T-helper 2 cell (primary cell): ENCODE measurements at regions not wholly inside any gene's neighbourhood (a gene's known extent, or its start where the extent isn't known, plus 50 kb on each side); places are given as distances from the start of the nearest gene placed in this dataset.

Source experiments
- DNase-seq, 5 experiments: peaks; one replicate each; pipeline versions ENCODE4 v3.0.0 to v3.0.0-alpha.2; 2012 to 2022

- no peak for DNase-seq
Observed at GRCh38 chr3:189502256-189502655, 128.9 kb upstream of the TP63 start.

DNA sequence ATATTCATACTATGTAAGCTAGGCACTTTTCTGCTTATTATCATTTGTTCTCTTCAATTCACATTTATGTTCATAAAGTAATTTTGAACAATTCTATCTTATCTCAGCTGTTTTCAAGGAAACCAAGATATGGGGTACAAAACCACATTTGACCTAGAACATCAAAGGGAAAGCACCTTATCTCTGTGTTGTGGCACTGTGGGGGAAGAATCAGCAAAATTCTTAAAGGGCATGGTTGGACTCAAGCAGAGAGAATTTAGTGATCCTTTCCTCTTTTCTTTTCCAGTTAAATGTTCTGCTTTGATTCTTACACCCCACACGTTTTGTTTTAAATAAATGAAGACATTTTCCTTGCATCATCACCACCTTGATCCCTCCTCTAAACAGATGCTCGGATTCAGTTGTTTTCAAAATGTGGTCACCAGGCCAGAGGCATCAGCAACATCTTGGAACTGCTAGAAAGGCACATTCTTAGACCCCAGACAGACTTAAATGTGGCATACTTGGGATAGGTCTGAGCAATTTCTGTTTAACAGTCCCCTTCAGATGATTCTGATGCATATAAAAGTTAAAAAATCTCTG is 128.4 kb upstream of the TP63 start:
- DNase-seq: peak in 1 of 5 experiments; percentile 81

GRCh38 chr3:189507856-189508255 is 123.3 kb upstream of the TP63 start:
- DNase-seq: no peak

DNA sequence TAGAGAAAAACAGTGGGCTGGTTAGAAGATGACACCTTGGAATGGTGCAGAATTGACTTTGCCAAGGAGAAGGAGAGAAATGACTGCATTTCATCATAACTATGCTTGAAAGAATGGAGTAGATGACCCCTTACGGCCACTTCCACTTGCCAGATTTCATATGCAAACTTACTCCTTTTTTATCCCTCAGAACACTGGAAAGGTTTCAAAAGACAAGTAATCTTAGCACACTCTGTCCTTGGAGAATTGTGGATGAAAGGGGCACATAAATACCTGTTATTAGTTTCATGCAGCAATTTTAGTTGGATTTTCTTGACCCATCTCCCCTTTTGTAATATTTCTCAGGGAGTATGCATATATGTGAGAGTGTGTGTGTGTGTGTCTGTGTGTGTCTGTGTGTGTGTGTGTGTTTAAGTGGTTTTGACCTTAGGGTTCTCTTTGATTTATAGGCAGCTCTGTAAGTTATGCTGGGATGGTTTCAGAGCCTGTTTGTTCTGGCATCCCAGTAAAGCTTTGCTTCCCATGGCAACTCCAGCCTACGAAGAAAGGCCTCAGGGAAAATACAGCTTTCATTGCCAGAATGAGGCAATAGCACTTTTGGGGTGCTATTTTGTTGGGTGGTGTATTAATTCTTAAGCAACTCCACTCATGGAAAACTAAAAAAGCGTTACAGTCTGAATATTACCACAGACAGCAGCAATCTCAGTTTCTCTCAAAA is 122.2 kb upstream of the TP63 start:
- DNase-seq: no peak

GRCh38 chr3:189512039-189512438 is 119.2 kb upstream of the TP63 start:
- DNase-seq: peak in 1 of 5 experiments; percentile 15

DNA sequence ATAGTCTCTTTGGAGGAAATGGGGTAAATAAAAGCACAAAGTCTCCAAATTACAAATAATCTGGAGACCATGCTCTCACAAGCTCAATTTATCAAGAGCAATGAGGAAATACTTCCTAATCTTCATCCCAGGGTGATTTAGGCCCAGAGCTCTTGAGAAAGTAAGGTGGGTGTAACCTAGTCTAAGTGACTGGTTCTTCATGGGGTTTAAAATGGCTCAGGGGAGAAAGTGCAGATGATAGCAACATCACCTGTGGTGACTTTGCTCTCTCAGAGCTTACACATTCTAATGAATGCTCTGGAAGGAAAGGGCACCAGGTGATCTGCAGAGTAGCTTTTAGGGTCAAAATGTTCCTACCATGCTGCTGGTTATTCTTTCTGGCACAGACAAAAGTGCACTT is 118.4 kb upstream of the TP63 start:
- no peak for DNase-seq

DNA sequence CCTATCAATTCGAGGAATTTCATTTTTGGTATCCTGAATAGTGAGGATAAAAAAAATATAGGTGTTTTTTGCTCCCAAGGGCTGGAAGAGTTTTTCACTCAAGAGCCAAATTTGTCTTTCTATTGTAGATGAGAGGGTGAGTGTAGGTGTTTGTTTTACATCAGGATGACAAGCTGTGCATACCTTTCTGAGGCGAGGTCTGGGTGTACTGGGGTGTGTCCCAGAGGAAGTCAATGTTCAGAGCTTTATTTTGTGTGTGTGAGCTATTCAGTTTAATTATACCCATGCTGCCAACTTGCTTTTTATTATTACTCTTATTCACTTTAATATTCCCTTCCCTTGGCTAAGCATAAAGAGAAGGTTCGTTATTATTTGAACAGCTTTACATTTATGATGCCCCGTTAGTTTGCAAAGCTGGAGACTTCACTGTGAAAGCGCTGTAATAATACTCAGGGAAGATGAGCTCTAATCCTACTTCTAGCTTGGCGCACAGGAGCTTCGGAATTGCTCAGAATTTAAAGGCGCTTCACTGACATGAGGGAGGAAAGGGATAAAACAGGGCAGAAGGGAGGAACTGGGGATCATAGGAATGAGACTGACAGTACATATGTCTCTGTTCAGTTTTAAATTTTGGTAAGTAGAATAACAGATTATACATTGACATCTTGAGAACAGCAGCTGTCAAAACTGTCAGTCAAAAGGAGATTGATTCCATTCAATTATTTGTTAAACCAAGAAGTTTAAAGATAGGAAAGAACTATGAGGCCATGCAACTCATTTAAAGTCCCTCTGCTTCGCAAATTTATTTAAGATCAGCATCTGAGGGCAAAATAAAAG is 117.7 kb upstream of the TP63 start:
- no peak for DNase-seq

- no peak for DNase-seq
Observed at GRCh38 chr3:189516039-189516438, 115.2 kb upstream of the TP63 start.

DNA sequence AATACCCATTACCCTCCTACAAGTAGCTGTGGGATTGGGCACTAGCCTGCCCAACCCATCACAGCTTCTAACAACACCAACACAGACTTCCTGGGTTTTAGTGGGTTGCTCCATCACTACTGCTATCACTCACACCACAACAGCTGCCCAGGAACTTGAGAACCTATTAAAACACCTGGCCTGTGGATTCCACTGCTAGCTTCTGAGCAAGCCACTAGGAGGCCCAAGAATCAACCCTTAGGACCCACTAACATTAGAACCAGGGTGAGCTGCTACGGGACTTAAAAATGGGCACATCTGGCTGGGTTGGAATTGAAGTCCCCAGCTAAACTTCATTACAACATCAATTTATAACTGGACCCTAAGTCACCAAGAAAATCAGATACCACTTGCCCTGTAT is 113.2 kb upstream of the TP63 start:
- no peak for DNase-seq

GRCh38 chr3:189519458-189519857 is 111.7 kb upstream of the TP63 start:
- DNase-seq: no peak

GRCh38 chr3:189529468-189529867 is 101.7 kb upstream of the TP63 start:
- DNase-seq: peak in 1 of 5 experiments; percentile 50

DNA sequence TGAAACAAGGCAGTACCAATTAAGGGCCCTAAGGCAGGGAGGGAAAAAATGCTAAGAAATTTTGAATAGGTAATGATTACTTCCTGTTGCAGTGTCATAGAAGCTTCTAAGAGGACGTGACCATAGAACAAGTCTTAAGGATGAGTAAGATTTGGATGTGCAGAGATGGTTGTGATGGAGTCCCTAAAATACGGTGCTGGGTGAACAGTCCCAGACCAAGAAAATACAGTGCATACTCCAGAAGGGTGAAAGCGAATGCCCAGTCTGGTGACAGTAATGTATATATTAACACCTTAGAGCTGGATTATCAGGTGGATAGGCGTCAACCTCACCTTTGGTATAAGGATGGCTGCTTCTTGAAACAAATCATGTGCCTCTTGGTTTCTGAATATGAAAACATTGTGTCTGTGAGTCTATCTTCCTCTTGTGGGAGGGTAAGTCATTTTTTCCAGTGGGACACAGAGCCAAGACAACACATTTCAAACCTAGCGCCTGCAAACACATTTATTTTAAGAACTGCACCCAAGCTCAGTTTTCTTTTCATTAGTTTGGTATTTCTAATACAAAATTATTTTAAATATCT is 101.2 kb upstream of the TP63 start:
- peak in 1 of 5 experiments; percentile 33 for DNase-seq

GRCh38 chr3:189530822-189531221 is 100.4 kb upstream of the TP63 start:
- peak in 1 of 5 experiments; percentile 32 for DNase-seq

DNA sequence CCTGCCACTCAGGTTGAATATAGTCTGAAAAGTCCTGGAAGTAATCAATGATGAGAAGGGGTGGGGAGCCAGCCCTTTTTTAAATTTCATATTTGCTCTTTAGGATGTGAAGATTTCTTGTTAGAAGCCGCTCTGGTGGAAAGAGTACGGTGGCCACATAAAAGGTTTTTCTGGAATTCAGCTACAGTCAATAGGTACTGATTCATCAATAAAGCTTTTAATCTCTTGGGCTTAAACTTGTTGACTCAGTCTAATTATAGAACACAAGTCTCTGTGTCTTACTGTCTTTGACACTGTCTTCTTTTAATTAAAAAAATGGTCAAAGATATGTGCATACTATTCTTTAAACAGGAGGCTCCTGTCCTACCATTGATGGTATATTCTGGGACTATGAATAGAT is 99.9 kb upstream of the TP63 start:
- DNase-seq: no peak

DNA sequence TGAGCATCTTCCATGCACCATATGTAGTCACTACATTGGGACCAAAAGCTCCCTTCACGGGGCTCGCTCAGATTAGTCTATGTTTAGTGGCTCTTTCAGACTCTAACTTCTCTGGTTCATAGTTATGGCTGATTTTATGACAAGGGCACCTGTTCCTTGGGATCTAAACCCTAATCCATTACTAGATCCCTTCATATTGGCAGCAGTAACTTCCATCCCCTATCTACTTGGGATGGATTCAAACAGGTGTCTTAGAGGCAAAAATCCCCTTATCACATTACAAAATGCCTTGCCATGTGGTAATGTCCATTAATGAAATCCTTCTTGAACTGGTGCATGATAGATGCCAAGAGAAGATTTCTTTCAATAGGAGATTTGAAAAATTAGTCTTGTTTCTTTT is 96.7 kb upstream of the TP63 start:
- no peak for DNase-seq

DNA sequence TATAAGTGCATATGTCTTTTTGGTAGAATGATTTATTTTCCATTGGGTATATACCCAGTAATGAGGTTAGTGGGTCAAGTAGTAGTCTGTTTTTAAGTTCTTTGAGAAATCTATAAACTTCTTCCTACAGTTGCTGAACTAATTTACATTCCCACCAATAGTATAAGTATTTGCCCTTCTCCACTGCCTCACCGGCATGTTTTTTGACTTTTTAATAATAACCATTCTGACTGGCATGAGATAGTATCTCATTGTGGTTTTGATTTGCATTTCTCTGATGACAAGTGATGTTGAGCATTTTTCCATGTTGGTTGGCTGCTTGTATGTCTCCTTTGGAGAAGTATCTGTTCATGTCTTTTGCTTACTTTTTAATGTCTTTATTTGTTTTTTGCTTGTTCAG is 94.1 kb upstream of the TP63 start:
- DNase-seq: peak in 1 of 5 experiments; percentile 55

DNA sequence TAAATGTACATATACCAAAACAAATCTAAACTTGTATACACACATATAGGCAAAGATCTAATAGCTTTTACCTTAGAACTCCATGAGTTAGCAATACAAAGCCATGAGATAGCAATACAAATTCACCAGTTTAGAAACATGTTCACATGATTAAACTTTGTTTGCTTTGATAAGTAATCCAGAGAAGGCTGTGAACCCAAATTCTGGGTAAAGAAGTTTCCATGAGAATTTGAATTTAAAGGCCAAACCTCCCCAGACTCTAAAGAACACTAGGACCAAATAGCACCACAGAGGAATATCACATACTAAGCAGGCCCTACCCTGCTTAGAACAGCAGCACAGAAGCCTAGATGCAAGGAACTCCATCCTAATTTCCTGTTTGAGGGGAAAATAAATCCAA is 83.7 kb upstream of the TP63 start:
- DNase-seq: no peak

- no peak for DNase-seq
Observed at GRCh38 chr3:189548053-189548452, 83.1 kb upstream of the TP63 start.

DNA sequence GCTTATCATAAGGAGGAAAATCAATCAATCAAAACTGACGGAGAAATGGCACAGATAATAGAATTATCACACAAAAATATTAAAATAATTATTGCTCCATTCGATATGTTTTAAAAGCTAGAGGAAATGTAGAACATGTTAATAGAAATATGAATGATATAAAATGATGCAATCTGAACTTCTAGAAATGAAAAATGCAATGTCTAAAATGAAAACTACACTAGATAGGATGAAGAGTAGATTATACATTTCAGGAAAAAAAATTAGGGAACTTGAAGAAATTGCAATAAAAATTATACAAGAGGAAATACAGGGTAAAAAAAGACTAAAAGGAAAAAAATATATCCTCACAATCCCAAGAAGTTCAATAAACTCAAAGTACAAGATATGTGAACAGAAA is 80.2 kb upstream of the TP63 start:
- DNase-seq: no peak

- no peak for DNase-seq
Observed at GRCh38 chr3:189554868-189555557, 76.2 kb upstream of the TP63 start.

DNA sequence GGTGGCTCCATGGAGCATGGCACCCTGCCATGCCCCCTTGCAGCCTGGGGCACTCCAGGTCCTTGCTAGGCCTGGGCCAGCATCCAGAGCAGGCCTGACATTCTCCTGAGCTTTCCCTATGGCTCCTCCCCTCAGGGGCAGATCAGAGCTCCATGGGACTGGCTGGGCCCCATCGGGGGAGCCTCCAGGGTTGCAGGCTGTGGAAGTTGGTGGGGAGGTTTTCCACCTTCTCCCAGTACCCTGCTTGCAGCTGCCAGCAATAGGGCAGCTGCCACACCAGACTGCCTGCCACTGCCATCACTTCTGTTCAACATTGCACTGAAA is 75.7 kb upstream of the TP63 start:
- no peak for DNase-seq

GRCh38 chr3:189557824-189558223 is 73.4 kb upstream of the TP63 start:
- no peak for DNase-seq

DNA sequence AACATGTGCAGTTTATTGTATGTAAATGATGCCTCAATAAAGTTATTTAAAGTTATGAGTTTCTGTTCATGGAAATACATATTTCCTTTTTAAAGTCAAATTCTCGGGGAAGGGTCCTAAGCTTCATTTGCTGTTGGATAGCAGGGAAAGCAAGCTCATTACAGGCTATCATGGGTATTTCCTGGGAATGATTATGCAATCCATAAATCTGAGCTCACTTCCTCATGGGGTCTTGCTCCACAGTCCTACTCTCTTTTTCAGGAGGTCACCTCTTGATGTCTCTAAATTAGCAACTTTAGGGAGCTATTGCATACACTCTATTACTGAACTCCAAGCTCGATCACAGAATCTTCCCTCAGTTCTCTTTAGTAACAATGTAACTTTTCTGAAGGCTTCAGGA is 69.9 kb upstream of the TP63 start:
- DNase-seq: no peak
